ENCODE measurements at regions not wholly inside any gene's neighbourhood (a gene's known extent, or its start where the extent isn't known, plus 50 kb on each side); places are given as distances from the start of the nearest gene placed in this dataset.

DNA sequence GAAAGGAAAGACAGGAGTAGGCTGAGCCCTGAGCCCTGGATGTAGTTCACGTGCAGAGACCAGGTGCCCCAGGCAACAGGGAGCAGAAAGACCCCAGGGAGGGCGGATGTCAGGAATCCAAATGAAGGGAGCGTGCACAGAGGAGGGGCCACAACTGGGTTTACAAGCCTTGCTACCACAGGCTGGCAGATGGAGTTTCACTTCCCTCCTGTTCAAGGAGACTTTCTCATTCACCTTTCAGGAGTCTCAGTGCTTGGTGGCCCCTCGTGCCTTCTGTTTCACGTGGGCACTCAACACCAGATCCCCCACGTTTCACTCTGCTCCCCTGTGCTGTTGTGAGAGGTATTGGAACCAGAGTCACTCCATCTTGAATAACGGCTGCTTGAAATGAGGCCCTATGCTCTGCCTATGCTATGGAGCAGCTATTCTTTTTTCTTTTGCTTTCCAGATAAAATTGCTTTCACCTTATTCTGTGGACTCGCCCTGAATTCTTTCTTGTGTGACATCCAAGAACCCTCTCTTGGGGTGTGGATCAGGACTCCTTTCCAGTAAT lies 601.4 kb upstream of the IGFBP3 start:
- no peak overlapping the region for H2AFZ ChIP-seq
- no peaks in the 10 kb centered on the region for H3K4me1 ChIP-seq (ENCODE audit: insufficient read depth)
- ATAC-seq (no peak), DNase-seq (ENCODE audit: low spot score) (no peak)
- no peak overlapping the region for H3K27ac Mint-ChIP-seq
- 0 out of 3 replicates have a peak, but pooled peaks cover 3% of the 10 kb centered on the region for H3K36me3 Mint-ChIP-seq (ENCODE audit: low read depth)
- no peak overlapping the region for H3K4me3 Mint-ChIP-seq
- H3K4me3 ChIP-seq: no peak overlapping the region
- TF ChIP-seq, protein P1, sequence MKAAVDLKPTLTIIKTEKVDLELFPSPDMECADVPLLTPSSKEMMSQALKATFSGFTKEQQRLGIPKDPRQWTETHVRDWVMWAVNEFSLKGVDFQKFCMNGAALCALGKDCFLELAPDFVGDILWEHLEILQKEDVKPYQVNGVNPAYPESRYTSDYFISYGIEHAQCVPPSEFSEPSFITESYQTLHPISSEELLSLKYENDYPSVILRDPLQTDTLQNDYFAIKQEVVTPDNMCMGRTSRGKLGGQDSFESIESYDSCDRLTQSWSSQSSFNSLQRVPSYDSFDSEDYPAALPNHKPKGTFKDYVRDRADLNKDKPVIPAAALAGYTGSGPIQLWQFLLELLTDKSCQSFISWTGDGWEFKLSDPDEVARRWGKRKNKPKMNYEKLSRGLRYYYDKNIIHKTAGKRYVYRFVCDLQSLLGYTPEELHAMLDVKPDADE (IDR thresholded peaks at IDR 0.05): no peak
- TF ChIP-seq EZH2phosphoT487 (IDR thresholded peaks at IDR 0.05; ENCODE audit: unreplicated experiment) (no peak), STAT1 (IDR thresholded peaks at IDR 0.05; ENCODE audit: unreplicated experiment) (no peak), JUNB (IDR thresholded peaks at IDR 0.05; ENCODE audit: unreplicated experiment) (no peak), EZH2 (IDR thresholded peaks at IDR 0.05; ENCODE audit: low read depth, unreplicated experiment) (no peak), NANOG (IDR thresholded peaks at IDR 0.05; ENCODE audit: borderline replicate concordance) (no peak), CREB1 (CRISPR knock-in tag; IDR thresholded peaks at IDR 0.05; ENCODE audit: low read depth) (no peak), POLR2AphosphoS5 (IDR thresholded peaks at IDR 0.05; ENCODE audit: low read depth) (no peak), ZNF331 (CRISPR knock-in tag; IDR thresholded peaks at IDR 0.05; ENCODE audit: low read depth) (no peak), ZNF114 (CRISPR knock-in tag; IDR thresholded peaks at IDR 0.05) (no peak)
- TF ChIP-seq, protein P2, sequence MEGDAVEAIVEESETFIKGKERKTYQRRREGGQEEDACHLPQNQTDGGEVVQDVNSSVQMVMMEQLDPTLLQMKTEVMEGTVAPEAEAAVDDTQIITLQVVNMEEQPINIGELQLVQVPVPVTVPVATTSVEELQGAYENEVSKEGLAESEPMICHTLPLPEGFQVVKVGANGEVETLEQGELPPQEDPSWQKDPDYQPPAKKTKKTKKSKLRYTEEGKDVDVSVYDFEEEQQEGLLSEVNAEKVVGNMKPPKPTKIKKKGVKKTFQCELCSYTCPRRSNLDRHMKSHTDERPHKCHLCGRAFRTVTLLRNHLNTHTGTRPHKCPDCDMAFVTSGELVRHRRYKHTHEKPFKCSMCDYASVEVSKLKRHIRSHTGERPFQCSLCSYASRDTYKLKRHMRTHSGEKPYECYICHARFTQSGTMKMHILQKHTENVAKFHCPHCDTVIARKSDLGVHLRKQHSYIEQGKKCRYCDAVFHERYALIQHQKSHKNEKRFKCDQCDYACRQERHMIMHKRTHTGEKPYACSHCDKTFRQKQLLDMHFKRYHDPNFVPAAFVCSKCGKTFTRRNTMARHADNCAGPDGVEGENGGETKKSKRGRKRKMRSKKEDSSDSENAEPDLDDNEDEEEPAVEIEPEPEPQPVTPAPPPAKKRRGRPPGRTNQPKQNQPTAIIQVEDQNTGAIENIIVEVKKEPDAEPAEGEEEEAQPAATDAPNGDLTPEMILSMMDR (conservative IDR thresholded peaks at IDR 0.05; ENCODE audit: low read depth in 2 of 2): no peak
- TF ChIP-seq, protein P3, sequence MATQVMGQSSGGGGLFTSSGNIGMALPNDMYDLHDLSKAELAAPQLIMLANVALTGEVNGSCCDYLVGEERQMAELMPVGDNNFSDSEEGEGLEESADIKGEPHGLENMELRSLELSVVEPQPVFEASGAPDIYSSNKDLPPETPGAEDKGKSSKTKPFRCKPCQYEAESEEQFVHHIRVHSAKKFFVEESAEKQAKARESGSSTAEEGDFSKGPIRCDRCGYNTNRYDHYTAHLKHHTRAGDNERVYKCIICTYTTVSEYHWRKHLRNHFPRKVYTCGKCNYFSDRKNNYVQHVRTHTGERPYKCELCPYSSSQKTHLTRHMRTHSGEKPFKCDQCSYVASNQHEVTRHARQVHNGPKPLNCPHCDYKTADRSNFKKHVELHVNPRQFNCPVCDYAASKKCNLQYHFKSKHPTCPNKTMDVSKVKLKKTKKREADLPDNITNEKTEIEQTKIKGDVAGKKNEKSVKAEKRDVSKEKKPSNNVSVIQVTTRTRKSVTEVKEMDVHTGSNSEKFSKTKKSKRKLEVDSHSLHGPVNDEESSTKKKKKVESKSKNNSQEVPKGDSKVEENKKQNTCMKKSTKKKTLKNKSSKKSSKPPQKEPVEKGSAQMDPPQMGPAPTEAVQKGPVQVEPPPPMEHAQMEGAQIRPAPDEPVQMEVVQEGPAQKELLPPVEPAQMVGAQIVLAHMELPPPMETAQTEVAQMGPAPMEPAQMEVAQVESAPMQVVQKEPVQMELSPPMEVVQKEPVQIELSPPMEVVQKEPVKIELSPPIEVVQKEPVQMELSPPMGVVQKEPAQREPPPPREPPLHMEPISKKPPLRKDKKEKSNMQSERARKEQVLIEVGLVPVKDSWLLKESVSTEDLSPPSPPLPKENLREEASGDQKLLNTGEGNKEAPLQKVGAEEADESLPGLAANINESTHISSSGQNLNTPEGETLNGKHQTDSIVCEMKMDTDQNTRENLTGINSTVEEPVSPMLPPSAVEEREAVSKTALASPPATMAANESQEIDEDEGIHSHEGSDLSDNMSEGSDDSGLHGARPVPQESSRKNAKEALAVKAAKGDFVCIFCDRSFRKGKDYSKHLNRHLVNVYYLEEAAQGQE (IDR thresholded peaks at IDR 0.05; ENCODE audit: unreplicated experiment): no peak
- TF ChIP-seq, protein P4, sequence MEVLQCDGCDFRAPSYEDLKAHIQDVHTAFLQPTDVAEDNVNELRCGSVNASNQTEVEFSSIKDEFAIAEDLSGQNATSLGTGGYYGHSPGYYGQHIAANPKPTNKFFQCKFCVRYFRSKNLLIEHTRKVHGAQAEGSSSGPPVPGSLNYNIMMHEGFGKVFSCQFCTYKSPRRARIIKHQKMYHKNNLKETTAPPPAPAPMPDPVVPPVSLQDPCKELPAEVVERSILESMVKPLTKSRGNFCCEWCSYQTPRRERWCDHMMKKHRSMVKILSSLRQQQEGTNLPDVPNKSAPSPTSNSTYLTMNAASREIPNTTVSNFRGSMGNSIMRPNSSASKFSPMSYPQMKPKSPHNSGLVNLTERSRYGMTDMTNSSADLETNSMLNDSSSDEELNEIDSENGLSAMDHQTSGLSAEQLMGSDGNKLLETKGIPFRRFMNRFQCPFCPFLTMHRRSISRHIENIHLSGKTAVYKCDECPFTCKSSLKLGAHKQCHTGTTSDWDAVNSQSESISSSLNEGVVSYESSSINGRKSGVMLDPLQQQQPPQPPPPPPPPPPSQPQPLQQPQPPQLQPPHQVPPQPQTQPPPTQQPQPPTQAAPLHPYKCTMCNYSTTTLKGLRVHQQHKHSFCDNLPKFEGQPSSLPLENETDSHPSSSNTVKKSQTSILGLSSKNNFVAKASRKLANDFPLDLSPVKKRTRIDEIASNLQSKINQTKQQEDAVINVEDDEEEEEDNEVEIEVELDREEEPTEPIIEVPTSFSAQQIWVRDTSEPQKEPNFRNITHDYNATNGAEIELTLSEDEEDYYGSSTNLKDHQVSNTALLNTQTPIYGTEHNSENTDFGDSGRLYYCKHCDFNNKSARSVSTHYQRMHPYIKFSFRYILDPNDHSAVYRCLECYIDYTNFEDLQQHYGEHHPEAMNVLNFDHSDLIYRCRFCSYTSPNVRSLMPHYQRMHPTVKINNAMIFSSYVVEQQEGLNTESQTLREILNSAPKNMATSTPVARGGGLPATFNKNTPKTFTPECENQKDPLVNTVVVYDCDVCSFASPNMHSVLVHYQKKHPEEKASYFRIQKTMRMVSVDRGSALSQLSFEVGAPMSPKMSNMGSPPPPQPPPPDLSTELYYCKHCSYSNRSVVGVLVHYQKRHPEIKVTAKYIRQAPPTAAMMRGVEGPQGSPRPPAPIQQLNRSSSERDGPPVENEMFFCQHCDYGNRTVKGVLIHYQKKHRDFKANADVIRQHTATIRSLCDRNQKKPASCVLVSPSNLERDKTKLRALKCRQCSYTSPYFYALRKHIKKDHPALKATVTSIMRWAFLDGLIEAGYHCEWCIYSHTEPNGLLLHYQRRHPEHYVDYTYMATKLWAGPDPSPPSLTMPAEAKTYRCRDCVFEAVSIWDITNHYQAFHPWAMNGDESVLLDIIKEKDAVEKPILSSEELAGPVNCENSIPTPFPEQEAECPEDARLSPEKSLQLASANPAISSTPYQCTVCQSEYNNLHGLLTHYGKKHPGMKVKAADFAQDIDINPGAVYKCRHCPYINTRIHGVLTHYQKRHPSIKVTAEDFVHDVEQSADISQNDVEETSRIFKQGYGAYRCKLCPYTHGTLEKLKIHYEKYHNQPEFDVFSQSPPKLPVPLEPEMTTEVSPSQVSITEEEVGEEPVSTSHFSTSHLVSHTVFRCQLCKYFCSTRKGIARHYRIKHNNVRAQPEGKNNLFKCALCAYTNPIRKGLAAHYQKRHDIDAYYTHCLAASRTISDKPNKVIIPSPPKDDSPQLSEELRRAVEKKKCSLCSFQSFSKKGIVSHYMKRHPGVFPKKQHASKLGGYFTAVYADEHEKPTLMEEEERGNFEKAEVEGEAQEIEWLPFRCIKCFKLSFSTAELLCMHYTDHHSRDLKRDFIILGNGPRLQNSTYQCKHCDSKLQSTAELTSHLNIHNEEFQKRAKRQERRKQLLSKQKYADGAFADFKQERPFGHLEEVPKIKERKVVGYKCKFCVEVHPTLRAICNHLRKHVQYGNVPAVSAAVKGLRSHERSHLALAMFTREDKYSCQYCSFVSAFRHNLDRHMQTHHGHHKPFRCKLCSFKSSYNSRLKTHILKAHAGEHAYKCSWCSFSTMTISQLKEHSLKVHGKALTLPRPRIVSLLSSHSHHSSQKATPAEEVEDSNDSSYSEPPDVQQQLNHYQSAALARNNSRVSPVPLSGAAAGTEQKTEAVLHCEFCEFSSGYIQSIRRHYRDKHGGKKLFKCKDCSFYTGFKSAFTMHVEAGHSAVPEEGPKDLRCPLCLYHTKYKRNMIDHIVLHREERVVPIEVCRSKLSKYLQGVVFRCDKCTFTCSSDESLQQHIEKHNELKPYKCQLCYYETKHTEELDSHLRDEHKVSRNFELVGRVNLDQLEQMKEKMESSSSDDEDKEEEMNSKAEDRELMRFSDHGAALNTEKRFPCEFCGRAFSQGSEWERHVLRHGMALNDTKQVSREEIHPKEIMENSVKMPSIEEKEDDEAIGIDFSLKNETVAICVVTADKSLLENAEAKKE (CRISPR knock-in tag; IDR thresholded peaks at IDR 0.05): no peak
- H3K36me3 ChIP-seq (ENCODE audit: insufficient read depth): no peaks in the 10 kb centered on the region; the same call in 1 of the 2 replicates
- no peaks in the 10 kb centered on the region for H4K20me1 ChIP-seq (replicated peaks; ENCODE audit: insufficient read depth)
- H3K4me1 Mint-ChIP-seq: no peaks in the 10 kb centered on the region
- H3K9me3 Mint-ChIP-seq: peaks cover 11% of the 10 kb centered on the region
- H3K27me3 ChIP-seq (ENCODE audit: insufficient read depth): no peaks in the 10 kb centered on the region
- H3K27me3 Mint-ChIP-seq (ENCODE audit: insufficient read depth, low read depth, poor library complexity): no peaks in the 10 kb centered on the region
- no peaks in the 10 kb centered on the region for H3K9me2 ChIP-seq (ENCODE audit: insufficient read depth)
- no peak overlapping the region for H3K27ac ChIP-seq (ENCODE audit: low read depth)
- no peaks in the 10 kb centered on the region for H3F3A ChIP-seq (replicated peaks; ENCODE audit: low read depth)
- H3K4me2 ChIP-seq: no peak overlapping the region
- no peaks in the 10 kb centered on the region for H3K79me2 ChIP-seq (replicated peaks; ENCODE audit: insufficient read depth)
